ENCODE measurements at regions not wholly inside any gene's neighbourhood (a gene's known extent, or its start where the extent isn't known, plus 50 kb on each side); places are given as distances from the start of the nearest gene placed in this dataset.

- TF ChIP-seq CTCF (conservative IDR thresholded peaks at IDR 0.05 in 1 of 2, IDR thresholded peaks at IDR 0.05 in 1 of 2; ENCODE audit: extremely low read depth in 1 of 2, insufficient read depth in 1 of 2, low read depth in 1 of 2, low read length in 2 of 2) (no peak), EZH2 (IDR thresholded peaks at IDR 0.05; ENCODE audit: borderline replicate concordance, low read length) (no peak)
These were observed 370.2 kb upstream of the MYT1L start for GRCh38 chr2:2701176-2701781.

All from mammary epithelial cell (primary cell).